ENCODE measurements at regions not wholly inside any gene's neighbourhood (a gene's known extent, or its start where the extent isn't known, plus 50 kb on each side); places are given as distances from the start of the nearest gene placed in this dataset.

DNA sequence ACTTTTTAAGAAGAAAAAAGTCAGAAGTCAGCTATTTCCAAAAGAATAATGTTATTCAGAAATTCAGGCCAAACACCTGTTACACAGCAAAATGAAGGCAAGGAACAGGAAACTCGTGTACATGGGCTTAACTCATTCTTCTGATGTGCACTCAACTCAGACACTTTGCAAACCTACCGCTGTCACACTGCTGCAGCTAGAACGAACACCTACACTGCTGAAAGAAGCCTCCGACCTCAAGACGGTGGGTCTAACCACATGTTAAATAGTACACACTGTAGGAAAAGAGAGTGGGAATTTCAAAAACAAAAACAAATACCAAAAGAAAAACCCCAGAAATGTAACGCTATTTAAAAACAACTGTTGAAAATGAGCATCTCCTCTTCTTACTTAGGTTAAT, 384.5 kb downstream of the IRX1 start:
- no peak for DNase-seq (ENCODE audit: low read depth)
- TF ChIP-seq, protein P1, sequence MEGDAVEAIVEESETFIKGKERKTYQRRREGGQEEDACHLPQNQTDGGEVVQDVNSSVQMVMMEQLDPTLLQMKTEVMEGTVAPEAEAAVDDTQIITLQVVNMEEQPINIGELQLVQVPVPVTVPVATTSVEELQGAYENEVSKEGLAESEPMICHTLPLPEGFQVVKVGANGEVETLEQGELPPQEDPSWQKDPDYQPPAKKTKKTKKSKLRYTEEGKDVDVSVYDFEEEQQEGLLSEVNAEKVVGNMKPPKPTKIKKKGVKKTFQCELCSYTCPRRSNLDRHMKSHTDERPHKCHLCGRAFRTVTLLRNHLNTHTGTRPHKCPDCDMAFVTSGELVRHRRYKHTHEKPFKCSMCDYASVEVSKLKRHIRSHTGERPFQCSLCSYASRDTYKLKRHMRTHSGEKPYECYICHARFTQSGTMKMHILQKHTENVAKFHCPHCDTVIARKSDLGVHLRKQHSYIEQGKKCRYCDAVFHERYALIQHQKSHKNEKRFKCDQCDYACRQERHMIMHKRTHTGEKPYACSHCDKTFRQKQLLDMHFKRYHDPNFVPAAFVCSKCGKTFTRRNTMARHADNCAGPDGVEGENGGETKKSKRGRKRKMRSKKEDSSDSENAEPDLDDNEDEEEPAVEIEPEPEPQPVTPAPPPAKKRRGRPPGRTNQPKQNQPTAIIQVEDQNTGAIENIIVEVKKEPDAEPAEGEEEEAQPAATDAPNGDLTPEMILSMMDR (conservative IDR thresholded peaks at IDR 0.05; ENCODE audit: low read length), result no peak
- no peak overlapping the region for H3K4me3 ChIP-seq (ENCODE audit: low read length)

DNA sequence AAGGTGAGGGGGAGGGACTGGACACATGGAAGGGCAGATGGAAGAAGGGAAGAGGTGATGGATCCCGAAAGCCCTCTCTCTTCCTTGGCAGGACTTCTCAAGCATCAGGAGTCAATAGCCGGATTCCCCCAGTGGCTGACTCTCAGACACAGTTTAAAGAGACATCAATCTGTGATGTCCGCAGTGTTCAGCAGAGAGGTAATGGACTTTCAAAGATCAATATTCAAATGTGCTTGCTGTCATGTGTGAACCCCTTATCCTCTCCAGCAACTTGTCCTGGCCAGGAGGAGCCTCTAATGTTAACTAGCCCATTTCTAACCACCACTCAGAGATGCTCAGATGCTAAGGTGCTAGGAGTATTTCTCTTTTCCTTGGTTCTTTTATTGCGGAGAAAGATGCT, 392.2 kb downstream of the IRX1 start:
- DNase-seq (ENCODE audit: low read depth), result no peak
- TF ChIP-seq, protein P1 (conservative IDR thresholded peaks at IDR 0.05; ENCODE audit: low read length), result no peak
- no peak overlapping the region for H3K4me3 ChIP-seq (ENCODE audit: low read length)

DNA sequence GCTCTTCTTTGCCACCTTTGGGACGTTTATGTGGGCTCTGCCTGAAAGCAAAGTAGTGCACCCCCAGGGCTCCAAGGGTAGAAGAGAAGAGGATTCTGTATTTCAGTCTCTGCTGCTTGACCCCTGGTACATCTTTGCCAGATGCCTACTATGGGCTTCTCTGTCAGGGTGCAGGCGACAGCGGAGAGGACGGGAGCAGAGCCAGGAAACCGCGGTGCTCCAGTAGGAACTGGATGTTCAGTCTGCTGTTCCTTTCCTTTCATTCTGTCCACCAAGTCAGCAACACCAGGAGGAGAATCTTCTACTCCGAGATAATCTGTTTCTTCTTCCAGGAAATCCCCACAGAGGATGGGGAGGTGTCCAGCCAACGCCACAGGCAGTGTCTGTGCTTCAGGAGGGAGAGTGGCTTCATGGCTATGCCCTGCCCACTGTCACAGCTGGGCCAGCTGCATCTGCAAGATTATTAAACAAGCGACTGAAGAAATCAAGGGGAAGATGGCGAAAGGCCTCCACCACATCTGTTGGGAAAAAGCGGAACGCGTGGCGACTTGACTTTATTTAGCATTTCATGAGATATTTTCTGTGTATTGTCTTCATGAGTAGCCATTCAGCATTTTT, 398.3 kb downstream of the IRX1 start:
- TF ChIP-seq, protein P1 (conservative IDR thresholded peaks at IDR 0.05; ENCODE audit: low read length), result no peak
- DNase-seq (ENCODE audit: low read depth), result no peak
- H3K4me3 ChIP-seq (ENCODE audit: low read length), result no peak overlapping the region

DNA sequence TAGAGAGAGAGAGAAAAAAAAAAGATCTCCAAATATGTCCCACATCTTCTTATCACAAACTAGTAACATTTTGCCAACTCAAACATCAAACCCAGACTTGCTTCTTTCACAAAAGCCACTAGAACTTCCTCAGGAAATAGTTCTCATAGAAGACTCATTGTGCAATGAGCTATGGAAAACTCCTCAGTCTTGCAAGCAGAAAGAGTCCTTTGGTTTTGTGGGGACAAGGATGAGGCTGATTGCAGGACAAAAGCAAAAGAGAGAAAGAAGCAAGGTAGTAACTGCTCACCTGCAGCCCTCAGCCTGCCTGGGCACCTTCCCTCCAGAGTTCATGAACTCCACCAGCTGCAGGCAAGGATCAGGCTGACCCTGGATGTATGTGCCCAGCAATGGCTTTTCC, 399.0 kb downstream of the IRX1 start:
- TF ChIP-seq, protein P1 (conservative IDR thresholded peaks at IDR 0.05; ENCODE audit: low read length), result no peak
- no peak overlapping the region for H3K4me3 ChIP-seq (ENCODE audit: low read length)
- DNase-seq (ENCODE audit: low read depth), result no peak

DNA sequence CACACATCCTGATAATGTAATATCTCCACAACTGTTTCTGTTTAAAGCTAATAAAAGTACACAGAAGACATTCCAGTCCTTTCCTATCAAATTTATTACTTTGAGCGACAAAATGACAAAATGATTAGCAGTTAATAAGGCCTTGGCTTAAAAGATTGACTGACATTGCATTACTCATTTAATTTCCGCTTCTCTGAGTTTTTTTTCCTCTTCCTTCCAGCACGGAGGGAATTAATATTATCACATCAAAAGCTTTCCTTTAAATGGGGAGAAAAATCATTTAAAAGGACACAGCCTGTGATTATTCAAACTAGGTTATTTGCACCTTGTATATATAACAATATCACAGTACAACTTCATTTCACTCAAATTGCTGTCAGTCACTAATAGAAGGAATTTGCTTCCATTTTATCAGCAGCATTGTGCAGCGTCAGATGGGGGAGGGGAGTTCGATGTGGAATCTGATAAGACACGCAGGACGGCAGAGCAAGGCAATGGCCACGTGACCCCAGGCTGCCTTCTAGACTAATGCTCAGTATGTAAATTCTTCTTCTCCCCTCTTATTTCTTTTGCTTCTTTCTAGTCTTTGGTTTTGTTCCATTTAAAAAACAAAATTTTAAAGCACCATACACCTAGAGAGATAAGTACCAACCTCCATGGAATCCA, 400.5 kb downstream of the IRX1 start:
- no peak for DNase-seq (ENCODE audit: low read depth)
- H3K4me3 ChIP-seq (ENCODE audit: low read length), result no peak overlapping the region
- TF ChIP-seq, protein P1 (conservative IDR thresholded peaks at IDR 0.05; ENCODE audit: low read length), result no peak

DNA sequence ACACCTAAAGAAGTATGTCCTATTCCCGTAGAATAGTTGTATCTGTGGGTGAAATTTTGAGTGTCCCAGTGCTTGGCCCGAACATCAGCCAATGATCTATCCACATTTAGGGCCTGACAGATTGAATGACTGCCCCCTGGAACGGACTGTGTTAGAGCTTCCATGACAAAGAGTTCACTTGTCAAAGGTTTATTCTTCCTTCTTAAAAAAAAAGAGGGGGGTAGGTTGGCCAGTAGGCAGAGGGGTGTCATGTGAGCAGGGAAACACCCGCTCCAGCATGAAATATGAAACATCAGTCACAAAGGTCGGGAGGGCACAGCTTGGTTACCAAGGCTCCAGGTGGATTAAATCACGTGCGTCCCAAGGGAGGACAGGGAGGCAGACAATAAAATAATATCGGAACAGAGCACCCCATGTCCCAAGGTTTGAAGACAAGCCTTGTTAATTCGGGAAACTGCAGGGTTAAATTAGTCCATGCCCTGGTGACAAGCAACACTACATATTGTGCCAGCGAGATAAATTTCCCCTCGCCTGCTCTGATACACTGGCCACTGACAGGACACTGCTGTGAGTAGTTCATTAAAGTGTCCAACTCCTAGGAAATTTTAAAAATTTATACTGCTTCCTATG, 401.2 kb downstream of the IRX1 start:
- no peak overlapping the region for H3K4me3 ChIP-seq (ENCODE audit: low read length)
- TF ChIP-seq, protein P1 (conservative IDR thresholded peaks at IDR 0.05; ENCODE audit: low read length), result no peak
- DNase-seq (ENCODE audit: low read depth), result no peak

DNA sequence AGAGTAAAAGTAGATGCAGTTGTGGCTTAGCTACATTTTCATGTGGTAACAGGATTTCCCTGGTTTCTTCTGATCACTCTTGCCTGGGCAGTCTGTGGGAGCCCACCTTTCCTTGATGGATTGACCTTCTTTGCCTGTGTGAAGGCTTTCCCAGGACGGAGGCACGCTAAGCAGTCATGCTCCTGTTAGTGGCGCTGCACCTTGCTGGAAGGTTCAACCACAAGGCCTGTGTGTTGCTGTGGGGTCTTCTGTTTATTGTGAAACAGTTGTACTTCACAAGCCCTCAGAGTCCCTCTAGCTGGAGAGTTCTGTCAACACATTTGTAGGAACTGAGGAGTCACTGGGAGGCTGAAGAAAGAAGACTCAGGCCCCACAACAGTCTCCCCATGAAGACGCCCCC, 402.0 kb downstream of the IRX1 start:
- DNase-seq (ENCODE audit: low read depth), result no peak
- no peak overlapping the region for H3K4me3 ChIP-seq (ENCODE audit: low read length)
- TF ChIP-seq, protein P1 (conservative IDR thresholded peaks at IDR 0.05; ENCODE audit: low read length), result no peak

Data from AG10803 (cell line).